ENCODE measurements at regions not wholly inside any gene's neighbourhood (a gene's known extent, or its start where the extent isn't known, plus 50 kb on each side); places are given as distances from the start of the nearest gene placed in this dataset.
"Not testable (repeated sequence)": the region's sequence is repeated elsewhere in the genome, so short reads cannot be mapped to it uniquely, and the experiment has no call there.

DNA sequence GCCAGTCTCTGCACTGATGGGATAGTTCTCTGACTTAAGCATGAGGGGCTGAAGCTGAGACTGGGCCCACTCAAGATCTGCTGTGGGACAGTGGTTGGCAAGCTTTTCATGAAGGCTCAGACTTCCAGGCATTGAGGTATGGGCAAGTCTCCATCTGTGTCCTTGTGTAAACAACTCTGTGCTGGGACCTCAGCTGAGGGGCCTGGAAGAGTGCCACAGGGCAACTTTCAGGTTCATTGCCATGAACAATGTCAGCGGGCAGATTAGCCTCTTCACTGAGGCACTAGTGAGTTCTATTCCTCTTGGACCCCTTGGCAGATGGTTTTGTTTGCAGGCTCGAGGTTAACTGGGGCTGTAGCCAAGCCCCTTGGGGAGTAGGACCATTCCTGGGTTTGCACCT lies 127.1 kb downstream of the MRPS30 start:
- no peak for DNase-seq (ENCODE audit: insufficient read length, low spot score)
- FAIRE-seq = no peak

DNA sequence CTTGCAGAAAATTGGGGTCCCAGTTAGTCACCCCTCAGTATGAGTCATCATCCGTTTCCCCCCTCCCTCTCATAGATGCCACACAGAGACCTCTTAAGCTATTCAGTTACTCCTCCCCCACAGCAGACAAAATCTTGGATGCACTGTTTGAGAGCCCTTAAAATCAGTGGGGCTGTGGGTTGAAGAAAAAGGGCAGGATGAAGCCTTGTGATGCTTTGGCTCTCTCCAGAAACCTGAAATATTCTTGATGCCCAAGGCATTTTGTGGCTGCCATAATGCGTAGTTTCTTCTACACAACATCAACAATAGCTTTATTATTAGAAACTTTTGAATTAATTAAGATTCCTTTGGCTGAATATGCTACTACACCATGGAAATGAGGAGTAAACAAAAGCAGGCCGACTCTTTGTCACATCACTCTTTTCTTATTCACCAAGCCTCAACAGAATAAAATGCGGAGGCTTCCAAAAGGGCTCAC lies 133.8 kb downstream of the MRPS30 start:
- FAIRE-seq (no peak), DNase-seq (ENCODE audit: insufficient read length, low spot score) (no peak)

DNA sequence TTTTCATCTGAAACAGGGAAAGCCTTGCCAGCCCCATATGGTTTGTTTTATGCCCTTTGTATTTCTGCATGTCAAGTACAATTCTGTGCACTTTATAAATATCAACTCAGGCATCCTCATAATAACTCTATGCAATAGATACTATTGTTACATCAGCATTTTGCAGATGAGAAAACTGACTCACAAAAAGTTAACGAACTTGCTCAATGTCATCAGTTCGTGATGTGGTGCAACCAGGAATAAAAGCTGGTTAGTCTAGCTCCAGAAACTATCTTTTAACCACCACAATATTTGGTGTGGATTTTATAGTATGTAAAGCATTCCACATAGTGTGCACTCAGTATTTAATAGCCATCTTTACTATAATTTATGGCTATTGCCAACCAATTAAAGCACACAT lies 134.9 kb downstream of the MRPS30 start:
- no peak for FAIRE-seq
- DNase-seq (ENCODE audit: insufficient read length, low spot score) = no peak

DNA sequence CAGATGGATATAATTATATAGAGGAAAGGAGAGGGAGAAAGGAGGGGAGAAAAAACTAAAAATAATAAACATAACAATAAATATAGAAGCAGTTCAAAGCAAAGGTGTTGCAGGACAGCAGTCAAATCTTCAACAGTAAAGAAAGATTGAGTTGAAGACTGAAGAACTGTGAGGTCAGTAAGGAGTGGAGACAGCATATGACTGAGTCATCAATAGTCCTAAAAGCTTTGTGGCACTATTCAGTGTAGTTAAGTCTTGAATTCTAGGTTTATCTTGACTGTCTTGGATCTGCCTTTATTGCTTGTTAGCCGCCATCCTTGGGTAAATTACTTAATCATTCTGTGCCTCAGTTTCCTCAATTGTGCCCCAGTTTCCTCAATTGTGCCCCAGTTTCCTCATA lies 137.0 kb downstream of the MRPS30 start:
- no peak for FAIRE-seq
- DNase-seq (ENCODE audit: insufficient read length, low spot score) = no peak

DNA sequence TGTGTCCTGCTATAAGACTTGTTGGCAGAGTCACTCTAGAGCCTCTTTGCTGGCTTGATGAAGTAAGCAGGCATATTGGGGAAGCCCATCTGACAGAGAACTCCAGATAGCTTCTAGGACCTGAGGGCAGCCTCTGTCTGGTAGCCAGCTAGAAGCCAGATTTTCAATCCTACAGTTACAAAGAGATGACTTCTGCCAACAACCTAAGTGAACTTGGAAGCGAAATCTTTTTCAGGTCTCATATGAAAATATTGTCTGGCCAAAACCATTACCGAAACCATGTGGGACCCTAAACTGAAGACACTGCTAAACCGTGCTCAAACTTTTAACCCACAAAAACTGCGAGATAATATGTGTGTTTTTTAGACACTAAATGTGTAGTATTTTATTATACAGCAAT lies 140.9 kb downstream of the MRPS30 start:
- DNase-seq (ENCODE audit: insufficient read length, low spot score) = no peak
- no peak for FAIRE-seq

DNA sequence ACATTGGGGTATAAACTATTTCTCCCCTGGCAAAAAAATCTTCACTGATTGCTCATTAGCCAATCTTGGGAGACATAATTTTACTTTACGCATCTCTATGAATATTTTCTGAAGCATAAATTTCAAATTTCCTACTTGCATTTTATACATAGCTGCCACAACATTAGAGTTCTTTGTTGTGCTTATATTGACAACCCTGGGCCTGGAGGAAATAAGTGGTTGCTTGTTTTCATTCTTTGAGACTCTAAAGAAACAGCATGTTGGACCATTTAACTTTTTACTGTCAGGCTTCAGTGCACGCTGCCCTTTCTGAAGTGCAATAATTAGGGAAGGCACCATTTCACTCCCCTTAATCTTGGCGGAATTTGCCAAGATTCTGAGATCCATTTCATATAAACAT lies 142.6 kb downstream of the MRPS30 start:
- FAIRE-seq (no peak), DNase-seq (ENCODE audit: insufficient read length, low spot score) (no peak)

DNA sequence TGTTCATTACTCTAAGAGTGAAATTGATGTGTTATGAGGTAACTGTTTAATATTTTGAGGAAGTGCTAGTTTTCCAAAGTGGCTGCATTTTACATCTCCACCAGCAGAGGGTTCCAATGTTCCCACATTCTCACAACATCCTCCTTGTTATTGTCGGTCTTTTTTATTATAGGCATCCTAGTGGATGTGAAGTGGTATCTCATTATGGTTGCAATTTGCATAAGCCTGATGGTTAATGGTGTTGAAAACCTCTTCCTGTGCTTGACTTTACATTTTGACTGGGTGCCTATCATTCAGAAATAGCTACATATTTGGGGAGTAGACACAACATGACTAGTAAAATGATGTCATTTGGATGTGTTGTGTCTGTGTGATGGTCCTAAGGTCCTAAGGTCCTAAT lies 143.6 kb downstream of the MRPS30 start:
- DNase-seq (ENCODE audit: insufficient read length, low spot score) (peak; percentile 29), FAIRE-seq (peak; percentile 40)

DNA sequence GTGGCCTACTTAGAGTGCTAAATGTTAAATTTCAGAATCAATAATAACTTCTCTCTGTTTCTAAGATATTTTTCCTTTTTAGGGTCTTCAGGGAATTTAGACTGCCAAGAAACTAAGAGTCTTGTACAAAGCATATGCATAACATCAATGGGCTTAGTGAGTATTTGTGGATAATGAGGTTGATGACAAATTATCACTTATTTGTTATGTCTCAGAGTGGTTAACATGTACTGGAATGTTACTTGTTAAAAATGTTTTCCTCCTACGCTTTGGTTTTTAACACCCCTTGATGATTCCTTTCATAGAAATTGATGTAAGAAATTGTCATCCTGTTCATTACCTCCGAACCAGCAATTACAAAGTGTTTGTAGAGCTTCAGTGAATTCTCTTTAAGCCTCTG lies 144.3 kb downstream of the MRPS30 start:
- DNase-seq (ENCODE audit: insufficient read length, low spot score) = no peak
- no peak for FAIRE-seq

DNA sequence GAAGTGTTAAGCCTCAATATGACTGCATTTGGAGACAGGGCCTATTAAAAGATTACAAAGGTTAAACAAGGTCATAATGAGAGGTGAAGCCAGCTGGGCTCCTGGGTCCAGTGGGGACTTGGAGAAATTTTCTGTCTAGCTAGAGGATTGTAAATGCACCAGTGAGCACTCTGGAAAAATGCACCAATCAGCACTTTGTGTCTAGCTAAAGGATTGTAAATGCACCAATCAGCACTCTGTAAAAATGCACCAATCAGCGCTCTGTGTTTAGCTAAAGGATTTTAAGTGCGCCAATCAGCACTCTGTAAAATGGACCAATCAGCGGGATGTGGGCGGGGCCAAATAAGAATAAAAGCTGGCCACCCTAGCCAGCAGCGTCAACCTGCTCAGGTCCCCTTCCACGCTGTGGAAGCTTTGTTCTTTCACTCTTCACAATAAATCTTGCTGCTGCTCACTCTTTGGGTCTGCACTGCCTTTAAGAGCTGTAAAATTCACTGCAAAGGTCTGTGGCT lies 150.3 kb downstream of the MRPS30 start:
- DNase-seq (ENCODE audit: insufficient read length, low spot score); FAIRE-seq: not testable (repeated sequence)

DNA sequence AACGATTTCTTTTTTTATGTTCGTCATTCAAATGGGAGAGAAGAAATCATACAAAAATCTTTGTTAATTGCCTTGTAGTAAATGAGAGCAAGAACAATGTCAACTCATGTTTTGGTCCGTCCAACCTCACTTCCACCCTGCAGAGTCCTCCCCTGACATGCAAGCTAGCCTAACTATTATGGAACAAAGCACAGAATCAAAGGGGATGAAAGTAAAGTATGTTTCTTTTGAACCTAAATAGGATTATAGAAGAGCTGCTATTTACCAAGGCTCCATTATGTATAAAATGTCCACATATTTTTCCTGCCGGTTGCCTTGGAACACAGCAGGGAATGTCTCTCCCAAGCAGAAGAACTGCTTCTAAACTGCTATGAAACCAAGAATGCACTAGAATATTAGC lies 161.1 kb downstream of the MRPS30 start:
- no peak for FAIRE-seq
- no peak for DNase-seq (ENCODE audit: insufficient read length, low spot score)

DNA sequence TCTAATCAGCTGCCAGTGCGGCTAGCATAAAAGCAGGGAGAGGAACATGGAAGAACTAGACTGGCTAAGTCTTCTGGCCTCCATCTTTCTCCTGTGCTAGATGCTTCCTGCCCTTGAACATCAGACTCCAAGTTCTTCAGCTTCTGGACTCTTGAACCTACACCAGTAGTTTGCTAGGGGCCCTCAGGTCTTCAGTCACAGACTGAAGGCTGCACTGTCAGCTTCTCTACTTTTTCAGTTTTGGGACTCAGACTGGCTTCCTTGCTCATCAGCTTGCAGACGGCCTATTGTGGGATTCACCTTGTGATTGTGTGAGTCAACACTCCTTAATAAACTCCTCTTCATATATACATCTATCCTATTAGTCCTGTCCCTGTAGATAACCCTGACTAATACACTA lies 162.2 kb downstream of the MRPS30 start:
- DNase-seq (ENCODE audit: insufficient read length, low spot score); FAIRE-seq: not testable (repeated sequence)

DNA sequence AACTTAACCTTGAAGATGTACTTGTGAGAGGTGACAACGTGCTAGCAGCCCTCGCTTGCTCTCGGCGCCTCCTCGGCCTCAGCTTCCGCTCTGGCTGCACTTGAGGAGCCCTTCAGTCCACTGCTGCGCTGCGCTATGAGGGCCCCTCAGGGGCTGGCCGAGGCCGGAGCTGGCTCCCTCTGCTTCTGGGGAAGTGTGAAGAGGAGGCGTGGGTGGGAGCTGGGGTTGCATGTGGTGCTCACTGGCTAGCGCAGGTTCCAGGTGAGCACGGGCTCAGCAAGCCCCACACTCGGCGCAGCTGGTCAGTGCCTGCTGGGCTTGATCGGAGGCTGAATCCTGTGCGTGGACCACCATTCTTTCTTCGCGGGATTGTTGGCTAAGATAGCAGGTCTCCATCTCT lies 166.1 kb downstream of the MRPS30 start:
- no peak for FAIRE-seq
- no peak for DNase-seq (ENCODE audit: insufficient read length, low spot score)

DNA sequence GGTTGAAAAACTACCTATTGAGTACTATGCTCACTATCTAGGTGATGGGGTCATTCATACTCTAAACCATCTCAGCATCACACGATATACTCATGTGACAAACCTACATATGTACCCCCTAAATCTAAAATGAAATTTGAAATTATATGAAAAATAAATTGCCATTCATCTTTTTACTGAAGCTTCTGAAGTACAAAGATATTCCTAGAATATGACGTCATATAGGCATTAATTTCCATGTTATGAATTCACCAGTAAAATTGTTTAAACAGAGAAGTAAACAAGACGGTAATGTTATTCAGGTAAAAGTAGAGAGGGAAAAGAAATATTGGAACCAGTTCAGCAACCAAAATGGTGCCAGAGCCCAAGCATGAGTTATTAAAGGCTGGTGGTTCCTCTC lies 173.0 kb downstream of the MRPS30 start:
- DNase-seq (ENCODE audit: insufficient read length, low spot score) (no peak), FAIRE-seq (no peak)

DNA sequence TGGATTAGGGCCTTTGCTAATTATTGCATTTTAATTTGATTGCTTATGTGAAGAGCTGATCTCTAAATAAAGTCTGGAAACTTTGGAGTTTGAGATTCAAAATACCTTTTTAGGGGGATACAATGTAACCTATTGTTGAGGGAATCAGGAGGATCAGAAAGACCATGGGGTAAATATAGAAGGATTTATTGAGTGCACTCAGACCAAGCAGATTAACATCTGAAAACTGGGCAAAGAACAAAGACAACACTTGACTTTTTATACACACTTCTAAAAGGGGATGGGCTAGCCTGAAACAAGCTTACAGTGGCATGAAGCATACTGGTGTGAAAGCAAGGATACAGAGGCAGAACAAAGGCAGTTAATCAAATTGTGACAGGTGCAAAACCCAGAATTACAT lies 174.3 kb downstream of the MRPS30 start:
- no peak for DNase-seq (ENCODE audit: insufficient read length, low spot score)
- no peak for FAIRE-seq

DNA sequence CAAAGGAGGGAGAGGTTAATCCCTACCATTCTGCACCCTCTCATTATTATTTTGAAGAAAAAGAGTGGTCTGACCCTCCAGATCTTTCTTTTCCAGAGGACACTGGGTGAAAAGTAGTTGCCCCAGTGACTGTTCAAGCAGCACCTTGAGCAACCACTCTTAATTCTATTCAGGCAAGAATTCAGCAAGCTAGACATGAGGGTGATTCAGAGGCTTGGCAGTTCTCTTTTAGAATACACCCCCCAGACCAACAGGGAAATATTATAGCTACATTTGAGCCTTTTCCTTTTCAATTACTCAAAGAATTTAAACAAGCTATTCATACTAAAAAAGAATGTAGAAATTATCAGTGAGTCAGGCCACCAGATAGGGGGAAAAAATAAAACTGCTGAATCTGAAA lies 178.3 kb downstream of the MRPS30 start:
- no peak for DNase-seq (ENCODE audit: insufficient read length, low spot score)
- FAIRE-seq = no peak

DNA sequence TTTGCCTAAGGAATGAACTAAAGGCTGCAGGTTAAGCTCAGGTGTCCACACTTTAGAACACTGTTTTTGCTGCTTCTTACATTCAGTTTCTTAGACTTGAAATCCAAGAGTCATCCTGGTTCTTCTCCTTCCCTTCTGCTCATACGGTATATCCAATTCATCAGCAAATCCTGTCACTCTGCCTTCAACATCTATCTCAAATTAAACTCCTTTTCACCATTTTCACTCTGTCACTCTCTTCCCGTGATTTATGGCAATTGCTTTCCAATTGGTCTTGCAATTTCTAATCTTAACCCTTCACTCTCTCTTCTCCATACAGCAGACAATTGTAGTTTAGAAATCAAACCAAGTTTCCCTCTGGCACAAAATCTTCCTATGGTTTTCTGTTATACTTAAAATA lies 182.9 kb downstream of the MRPS30 start:
- DNase-seq (ENCODE audit: insufficient read length, low spot score) (no peak), FAIRE-seq (no peak)

DNA sequence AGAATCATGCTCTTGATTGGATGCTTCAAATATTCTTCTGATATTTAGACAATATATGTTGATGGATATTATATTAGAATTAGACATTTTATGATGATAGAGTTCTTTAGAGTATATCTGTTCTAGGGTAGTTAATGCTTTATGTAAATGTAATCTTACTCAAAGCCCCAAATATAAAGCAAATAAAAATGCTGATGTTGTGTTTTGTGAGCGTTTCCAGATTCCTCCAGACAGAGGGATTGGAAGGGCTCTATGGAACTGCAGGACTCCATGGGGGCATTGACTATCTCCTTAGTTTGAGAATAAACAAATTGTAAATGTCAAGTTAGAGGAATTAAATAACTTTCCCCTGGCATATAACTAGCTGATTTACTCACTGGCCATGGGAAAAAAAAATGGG lies 184.5 kb downstream of the MRPS30 start:
- DNase-seq (ENCODE audit: insufficient read length, low spot score) = no peak
- no peak for FAIRE-seq

DNA sequence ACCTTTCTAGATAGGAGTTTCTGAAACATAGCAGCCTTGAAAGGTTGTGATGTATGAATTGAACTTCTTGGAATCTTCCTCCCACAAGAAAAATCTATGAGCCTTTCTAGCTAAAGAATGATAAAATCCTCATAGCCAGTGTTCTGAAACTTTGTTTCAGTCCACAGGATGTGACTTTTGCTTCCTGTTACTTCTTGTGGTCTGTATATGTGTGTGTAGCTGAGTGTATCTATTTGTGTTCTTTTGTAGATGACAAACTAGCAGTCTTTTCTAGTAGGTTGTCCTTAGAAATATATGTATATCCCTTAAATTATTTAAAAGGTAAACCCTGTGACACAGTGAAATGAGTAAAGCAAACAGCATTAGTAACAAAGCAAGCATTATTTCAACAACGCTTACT lies 188.8 kb downstream of the MRPS30 start:
- no peak for FAIRE-seq
- no peak for DNase-seq (ENCODE audit: insufficient read length, low spot score)

DNA sequence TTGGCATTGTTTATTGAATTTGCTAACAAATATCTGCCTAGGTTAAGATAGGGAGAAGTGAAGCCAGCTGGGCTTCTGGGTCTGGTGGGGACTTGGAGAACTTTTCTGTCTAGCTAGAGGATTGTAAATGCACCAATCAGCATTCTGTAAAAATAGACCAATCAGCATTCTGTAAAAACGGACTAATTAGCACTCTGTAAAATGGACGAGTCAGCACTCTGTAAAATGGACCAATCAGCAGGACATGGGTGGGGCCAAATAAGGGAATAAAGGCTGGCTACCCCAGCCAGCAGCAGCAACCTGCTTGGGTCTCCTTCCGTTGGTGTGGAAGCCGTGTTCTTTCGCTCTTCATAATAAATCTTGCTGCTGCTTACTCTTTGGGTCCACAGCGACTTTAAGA lies 198.4 kb downstream of the MRPS30 start:
- FAIRE-seq = not testable (repeated sequence)

DNA sequence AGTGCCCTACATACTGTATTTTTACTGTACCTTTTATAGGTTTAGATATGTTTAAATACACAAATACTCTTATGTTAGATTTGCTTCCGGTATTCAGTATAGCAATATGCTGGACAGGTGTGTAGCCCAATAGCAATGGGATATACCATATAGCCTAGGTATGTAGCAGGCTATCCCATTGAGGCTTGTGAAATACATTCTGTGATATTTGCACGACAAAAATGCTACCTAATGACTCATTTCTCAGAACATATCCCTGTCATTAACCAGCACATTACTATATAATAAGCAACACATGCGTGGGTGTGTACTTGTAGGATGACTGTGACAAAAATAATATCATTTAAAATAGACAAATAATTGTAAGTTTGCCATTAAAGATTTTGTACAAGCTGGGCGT lies 208.8 kb downstream of the MRPS30 start:
- FAIRE-seq (peak; percentile 4), DNase-seq (ENCODE audit: insufficient read length, low spot score) (no peak)

More for the DNA sequence above, 198.4 kb downstream of the MRPS30 start:
- DNase-seq (ENCODE audit: insufficient read length, low spot score) = not testable (repeated sequence)

DNA sequence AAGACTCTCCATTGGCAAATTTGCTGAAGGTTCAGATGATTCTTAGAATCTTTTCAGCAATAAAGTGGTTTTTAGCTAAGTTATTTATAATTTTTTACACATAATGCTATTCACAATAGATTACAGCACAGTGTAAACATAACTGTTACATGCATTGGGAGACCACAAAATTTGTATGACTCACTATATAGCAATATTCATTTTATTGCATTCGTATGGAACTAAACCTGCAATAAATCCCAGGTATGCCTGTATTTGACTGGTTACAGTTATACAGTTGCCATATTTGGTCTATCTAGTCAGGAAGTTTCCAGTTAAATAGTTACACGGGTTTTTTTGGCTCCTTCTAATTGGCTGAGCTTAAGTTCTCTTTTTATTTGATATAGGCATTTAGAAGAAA lies 220.8 kb downstream of the MRPS30 start:
- FAIRE-seq (no peak), DNase-seq (ENCODE audit: insufficient read length, low spot score) (no peak)

DNA sequence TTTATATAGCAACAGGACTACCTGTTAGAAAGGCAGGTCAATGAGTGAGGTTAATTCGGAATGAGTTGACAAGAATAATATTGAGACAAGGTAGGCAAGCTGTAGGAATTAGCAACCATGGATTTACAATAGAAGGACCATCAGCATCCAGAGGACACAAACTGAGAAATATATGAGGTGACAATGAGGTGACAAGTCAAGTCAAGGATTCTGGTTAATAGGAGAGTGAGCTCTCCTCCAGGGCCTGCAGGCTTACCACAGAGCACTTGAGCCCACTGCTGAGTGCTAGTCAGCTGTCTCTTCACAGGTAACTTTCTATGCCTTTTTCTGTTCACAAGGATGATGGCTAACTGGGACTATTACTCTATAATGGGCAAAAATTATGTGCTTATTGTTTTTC lies 227.2 kb downstream of the MRPS30 start:
- FAIRE-seq = no peak

DNA sequence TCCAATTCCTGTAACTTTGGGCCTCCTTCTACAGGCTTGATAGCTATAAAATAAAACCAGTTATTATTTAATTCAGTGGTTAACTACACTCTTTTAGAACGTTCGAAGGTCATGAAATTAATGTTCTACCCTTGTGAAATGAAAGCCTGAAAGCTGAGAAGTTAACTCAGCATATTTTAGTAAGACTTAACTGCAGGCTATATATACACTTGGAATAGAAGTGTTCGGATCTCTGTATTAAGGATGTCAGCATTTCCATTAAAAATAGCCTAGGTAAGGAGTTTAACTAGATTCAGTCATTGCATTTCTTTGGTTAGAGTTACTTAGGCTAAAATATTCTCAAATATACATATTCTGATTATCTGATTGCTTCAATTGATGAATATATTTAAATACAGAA lies 229.2 kb downstream of the MRPS30 start:
- no peak for FAIRE-seq
- DNase-seq (ENCODE audit: insufficient read length, low spot score) = no peak

More for the DNA sequence above, 227.2 kb downstream of the MRPS30 start:
- no peak for DNase-seq (ENCODE audit: insufficient read length, low spot score)
